ENCODE measurements at regions not wholly inside any gene's neighbourhood (a gene's known extent, or its start where the extent isn't known, plus 50 kb on each side); places are given as distances from the start of the nearest gene placed in this dataset.
"Not testable (repeated sequence)": the region's sequence is repeated elsewhere in the genome, so short reads cannot be mapped to it uniquely, and the experiment has no call there.

- no peak for DNase-seq (ENCODE audit: low read depth)
Measured at GRCh38 chr11:35046681-35047080, 92.3 kb upstream of the CD44 start.

GRCh38 chr11:35047179-35047578 lies 91.8 kb upstream of the CD44 start:
- DNase-seq (ENCODE audit: low read depth): no peak

DNA sequence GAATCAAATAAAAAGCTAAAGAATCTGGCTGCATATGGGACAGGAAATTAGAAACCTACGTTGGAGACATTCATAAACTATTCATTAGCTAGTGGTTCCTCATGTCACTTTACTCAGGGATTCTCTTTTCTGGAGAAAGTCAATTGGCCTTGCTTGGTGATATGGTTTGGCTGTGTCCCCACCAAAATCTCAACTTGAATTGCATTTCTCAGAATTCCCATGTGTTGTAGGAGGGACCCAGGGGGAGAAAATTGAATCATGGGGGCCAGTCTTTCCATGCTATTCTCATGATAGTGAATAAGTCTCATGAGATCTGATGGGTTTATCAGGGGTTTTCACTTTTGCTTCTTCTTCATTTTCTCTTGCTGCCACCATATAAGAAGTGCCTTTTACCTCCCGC lies 91.2 kb upstream of the CD44 start:
- DNase-seq (ENCODE audit: low read depth): no peak

GRCh38 chr11:35048346-35048745 lies 90.6 kb upstream of the CD44 start:
- DNase-seq (ENCODE audit: low read depth): not testable (repeated sequence)

DNA sequence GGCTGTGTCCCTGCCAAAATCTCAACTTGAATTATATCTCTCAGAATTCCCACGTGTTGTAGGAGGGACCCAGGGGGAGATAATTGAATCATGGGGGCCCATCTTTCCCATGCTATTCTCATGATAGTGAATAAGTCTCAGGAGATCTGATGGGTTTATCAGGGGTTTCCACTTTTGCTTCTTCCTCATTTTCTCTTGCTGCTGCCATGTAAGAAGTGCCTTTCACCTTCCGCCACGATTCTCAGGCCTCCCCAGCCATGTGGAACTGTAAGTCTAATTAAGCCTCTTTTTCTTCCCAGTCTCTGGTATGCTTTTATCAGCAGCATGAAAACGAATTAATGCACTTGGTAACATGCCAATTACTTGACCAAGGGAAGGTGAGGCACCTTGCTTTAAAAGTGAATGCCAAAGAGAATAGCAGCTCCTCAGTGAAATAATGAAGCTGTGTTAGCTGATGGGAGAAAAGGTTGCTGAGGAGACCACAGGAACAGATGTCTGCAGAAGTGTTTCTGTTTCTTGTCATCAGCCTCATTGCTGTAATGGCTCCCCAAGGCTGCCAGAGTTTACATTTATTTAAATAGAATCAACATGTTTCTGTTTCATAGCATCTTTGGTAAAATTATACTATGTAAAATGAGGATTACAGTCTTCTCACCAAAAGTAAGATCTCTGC lies 89.0 kb upstream of the CD44 start:
- DNase-seq (ENCODE audit: low read depth): no peak

GRCh38 chr11:35050541-35050995 lies 88.4 kb upstream of the CD44 start:
- no peak for DNase-seq (ENCODE audit: low read depth)

- no peak for DNase-seq (ENCODE audit: low read depth)
Measured at GRCh38 chr11:35056391-35057093, 82.4 kb upstream of the CD44 start.

GRCh38 chr11:35057926-35058668 lies 80.9 kb upstream of the CD44 start:
- DNase-seq (ENCODE audit: low read depth): no peak

GRCh38 chr11:35058669-35059434 lies 80.1 kb upstream of the CD44 start:
- DNase-seq (ENCODE audit: low read depth): no peak

DNA sequence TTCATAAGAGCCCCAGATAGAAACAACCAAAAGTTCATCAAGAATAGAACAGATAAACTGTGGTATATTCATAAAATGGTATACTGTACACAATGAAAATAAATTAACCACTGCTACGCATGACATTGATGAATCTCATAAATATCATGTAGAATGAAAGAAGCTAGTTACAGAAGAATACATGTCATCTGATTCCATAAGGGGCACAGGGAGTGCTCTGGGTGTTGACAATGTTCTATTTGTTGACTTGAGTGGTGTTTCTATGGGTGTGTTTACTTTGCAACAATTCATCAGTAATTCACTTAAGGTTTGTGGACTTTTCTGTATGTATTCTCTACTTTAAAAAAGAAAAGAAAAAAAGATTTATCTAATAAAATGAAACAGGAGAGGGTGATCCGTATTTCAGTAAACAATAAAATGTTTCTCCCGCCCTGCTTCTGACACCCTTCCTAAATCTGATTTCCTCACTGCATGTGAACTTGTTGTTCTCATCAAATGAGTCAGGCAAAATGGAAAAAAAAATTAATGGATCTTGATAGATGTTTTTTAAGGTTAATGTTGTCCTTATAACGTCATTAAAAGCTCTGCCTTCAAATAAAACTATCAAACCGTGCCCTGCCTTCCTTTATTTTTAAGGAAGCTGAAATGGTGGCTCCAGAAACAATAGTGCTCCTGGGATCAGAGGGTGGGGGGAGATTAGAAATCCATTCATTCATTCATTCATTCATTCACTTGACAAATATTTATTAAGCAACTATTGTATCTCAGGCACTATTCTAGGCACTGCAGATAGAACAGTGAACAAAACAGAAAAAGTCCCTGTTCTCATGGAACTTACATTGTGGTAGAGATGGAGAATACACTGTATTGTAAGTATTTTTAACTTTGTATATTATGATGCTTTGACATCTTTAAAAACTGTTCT lies 77.2 kb upstream of the CD44 start:
- no peak for DNase-seq (ENCODE audit: low read depth)

- DNase-seq (ENCODE audit: low read depth): no peak
Measured at GRCh38 chr11:35063488-35063931, 75.5 kb upstream of the CD44 start.

DNA sequence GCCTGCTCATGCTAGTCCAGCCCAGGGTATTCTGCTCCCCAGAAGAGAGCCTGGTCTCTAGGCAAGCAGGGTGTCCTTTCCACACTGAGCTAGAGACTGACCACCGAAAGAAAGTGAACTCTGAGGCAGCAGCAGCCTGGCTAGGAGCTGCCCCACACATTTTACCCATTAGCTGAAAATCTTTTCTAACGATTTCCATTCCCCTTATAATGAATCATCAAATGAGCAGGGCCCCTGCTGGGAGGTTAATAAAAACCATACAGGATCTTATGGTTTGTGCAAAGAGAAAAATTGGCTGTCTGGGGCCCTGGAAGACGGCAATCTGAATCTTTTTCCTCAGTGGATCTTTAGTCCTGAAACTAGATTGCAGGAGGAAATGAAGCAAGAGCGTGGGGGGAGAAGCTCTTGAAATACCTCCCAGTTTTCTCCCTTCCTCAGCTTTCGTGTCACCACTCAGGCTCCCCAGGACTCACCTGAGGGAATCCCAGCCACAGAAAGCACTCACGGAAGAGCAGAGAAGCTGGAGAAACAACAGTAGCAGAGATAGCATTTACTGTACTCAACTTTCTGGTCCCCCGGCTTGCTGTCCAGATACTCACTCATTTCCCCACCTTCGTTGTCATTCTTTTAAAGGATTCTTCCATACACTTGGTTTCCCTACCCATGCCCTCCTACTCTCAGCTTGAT lies 74.7 kb upstream of the CD44 start:
- DNase-seq (ENCODE audit: low read depth): no peak

GRCh38 chr11:35065566-35065965 lies 73.4 kb upstream of the CD44 start:
- DNase-seq (ENCODE audit: low read depth): no peak

GRCh38 chr11:35066030-35066429 lies 72.9 kb upstream of the CD44 start:
- DNase-seq (ENCODE audit: low read depth): no peak

DNA sequence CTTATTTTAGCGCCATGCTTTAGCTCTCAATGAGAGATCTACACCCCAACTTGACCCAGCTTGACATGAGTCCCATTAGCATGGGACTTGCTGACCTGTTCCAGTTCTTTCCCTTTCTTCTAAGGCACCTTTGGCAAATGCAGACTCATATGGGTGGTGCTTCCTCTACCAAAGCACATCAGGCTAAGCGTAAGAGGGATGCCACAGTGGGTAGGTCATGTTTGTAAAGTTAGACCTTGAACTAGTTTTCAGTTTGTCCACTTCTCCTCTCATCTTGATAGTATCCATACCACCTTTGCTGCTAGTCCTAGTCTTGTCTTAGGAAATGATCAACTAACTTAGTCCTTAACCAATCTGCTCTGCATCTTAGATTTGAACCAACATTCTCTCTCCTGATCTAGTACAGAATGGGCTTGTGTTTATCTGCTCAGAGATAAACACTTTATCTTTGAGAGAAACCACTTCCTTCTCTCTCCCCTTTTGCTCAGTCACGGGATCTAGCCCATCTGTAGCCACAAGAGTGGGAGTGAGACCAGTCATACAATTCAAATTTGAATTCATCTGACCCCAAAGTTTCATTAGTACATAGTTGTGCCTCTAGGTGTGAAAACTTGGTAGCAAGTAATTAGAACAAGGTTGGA lies 72.1 kb upstream of the CD44 start:
- no peak for DNase-seq (ENCODE audit: low read depth)

GRCh38 chr11:35071722-35072121 lies 67.2 kb upstream of the CD44 start:
- DNase-seq (ENCODE audit: low read depth): no peak

DNA sequence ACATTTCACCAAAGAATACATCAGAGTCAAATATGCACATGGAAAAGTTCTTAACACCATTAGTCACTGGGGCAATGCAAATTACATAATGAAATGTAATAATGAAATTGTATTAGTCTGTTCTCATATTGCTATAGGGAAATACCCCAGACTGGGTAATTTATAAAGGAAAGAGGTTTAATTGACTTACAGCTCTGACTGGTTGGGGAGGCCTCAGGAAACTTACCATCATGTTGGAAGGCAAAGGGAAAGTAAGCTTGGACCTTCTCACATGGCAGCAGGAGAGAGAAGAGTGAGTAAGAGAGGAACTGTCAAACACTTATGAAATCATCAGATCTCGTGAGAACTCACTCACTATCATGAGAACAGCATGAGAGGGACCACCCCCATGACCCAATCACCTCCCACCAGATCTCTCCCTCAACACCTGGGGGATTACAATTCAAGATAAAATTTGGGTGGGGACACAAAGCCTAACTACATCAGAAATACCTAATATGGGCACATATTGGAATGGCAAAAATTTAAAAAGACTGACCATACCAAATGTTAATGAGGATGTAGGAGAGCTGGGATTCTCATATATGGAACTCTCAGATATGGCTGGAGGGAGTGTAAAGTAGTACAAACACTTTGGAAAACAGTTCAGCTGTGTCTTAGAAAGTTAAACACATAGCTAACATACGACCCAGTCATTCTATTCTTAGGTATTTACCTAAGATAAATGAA lies 65.1 kb upstream of the CD44 start:
- DNase-seq (ENCODE audit: low read depth): no peak

DNA sequence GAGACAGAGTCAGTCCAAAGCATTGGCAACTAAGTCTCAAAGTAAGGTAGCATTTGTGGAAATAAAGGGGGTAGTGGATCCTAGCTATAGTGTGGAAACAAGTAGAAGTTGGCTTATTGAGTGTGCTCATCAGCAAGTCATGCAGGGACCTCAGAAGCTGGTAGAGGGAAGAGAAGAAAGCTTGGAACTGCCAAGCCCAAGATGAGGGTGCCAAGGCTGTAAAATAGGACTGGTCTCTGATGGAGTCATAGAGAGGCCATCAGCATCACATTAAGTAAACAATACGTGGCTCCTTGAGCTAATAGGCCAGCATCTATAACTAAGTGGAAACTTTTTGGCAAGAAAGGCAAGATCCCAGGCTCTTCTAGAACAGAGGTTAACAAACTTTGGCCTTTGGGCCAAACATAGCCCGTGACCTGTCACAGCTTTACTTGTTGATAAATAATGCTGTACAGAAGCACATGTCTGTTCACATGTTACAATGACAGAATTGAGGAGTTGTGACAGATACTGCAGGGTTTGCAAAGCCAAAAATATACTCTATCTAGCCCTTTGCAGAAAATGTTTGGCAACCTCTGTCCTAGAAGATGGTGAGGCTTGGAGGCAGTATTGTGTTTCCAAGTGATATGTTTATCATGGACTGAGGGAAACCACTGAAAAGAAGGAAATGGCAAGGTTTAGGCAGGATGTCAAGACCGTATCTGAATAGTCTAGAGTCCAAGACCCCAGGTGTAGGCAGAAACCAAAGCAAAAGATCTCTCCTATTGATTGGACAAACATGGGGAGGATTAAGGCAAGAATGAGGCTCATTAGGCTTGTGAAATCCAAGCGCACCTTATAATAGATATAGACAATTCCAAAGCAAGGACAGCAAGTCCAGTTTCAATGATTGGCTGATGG lies 62.5 kb upstream of the CD44 start:
- no peak for DNase-seq (ENCODE audit: low read depth)

Measured in stimulated activated CD8-positive, alpha-beta memory T cell treated with anti-CD3 and anti-CD28 coated beads, Interleukin-7, amount 100 ng/mL, for 24 hours (primary cell).